ENCODE measurements at regions not wholly inside any gene's neighbourhood (a gene's known extent, or its start where the extent isn't known, plus 50 kb on each side); places are given as distances from the start of the nearest gene placed in this dataset.

DNA sequence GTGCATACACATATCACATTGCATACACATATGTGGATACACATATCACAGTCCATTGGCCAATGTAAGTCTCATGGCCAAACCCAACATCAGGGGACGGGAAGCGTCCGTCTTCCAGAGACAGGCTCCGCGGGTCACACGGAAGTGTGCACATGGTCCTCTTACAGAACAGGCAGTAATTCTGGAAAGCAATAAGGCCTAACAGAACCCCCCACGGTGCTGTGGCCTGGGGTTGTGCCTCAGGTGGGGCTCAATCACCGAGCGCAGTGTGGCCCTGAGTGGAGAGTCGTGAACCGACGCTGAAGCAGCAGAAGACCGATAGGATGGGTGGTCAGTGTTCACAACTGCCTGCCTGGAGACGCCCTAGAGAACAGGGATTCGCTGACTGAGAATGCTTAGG, 857.3 kb downstream of the GALR1 start:
- no peak overlapping the region for H3K27ac ChIP-seq
- ATAC-seq (ENCODE audit: insufficient number of reproducible peaks, low FRiP score, low read depth) (no peak), DNase-seq (ENCODE audit: low spot score) (no peak)
- H3K36me3 ChIP-seq = no peaks in the 10 kb centered on the region
- no peak overlapping the region for H3K4me3 ChIP-seq
- no peaks in the 10 kb centered on the region for H3K4me1 ChIP-seq (ENCODE audit: control insufficient read depth in 1 of 2, low read depth in 2 of 2)
- TF ChIP-seq, protein P1, sequence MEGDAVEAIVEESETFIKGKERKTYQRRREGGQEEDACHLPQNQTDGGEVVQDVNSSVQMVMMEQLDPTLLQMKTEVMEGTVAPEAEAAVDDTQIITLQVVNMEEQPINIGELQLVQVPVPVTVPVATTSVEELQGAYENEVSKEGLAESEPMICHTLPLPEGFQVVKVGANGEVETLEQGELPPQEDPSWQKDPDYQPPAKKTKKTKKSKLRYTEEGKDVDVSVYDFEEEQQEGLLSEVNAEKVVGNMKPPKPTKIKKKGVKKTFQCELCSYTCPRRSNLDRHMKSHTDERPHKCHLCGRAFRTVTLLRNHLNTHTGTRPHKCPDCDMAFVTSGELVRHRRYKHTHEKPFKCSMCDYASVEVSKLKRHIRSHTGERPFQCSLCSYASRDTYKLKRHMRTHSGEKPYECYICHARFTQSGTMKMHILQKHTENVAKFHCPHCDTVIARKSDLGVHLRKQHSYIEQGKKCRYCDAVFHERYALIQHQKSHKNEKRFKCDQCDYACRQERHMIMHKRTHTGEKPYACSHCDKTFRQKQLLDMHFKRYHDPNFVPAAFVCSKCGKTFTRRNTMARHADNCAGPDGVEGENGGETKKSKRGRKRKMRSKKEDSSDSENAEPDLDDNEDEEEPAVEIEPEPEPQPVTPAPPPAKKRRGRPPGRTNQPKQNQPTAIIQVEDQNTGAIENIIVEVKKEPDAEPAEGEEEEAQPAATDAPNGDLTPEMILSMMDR (IDR thresholded peaks at IDR 0.05) = no peak
- no peaks in the 10 kb centered on the region for H3K27me3 ChIP-seq (replicated peaks; ENCODE audit: insufficient read depth)
- H3K9me3 ChIP-seq = no peaks in the 10 kb centered on the region

DNA sequence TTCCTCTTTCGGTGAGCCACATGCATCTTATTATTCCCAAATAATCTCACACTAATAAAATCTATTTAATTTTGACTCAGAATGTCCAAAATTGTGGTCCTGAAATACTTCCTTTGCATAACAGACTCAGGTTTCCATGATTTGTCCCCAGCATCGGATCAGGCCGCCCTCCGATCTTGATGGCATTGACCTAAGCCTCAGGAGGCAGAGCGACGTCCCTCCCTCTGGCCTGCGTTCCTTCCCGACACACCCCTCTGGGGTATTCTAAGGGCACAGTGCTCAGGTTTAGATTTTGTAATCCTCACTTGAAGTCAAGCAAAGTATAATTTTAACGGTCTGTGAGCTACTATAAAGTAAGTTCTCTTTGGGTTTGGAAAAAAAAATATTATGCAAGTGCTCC, 857.7 kb downstream of the GALR1 start:
- ATAC-seq (ENCODE audit: insufficient number of reproducible peaks, low FRiP score, low read depth) = no peak
- no peaks in the 10 kb centered on the region for H3K4me1 ChIP-seq (ENCODE audit: control insufficient read depth in 1 of 2, low read depth in 2 of 2)

DNA sequence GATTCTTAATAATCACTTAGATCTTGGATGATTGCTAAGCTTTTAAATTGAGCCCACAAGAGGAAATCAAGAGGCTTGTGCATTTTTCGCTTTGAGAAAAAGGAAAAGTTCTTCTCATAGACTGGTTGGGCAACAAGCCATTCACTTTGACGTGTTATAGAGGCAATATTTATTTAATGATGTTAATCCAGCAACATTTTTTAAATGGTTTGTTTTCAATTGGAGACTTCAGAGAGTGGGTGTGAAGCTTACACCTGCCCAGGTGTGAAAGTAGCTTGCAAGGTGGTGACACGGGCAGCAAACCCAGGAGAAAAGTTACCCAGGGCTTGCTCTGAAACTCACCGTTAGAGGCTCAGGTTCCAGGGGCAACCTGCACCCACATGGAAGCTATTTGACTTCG, 858.9 kb downstream of the GALR1 start:
- no peak for DNase-seq (ENCODE audit: low spot score)
- no peaks in the 10 kb centered on the region for H3K4me1 ChIP-seq (ENCODE audit: control insufficient read depth in 1 of 2, low read depth in 2 of 2)
- TF ChIP-seq, protein P1 (IDR thresholded peaks at IDR 0.05) = no peak

More for the DNA sequence above, 857.7 kb downstream of the GALR1 start:
- Histone ChIP-seq H3K36me3 (no peaks in the 10 kb centered on the region), H3K27ac (no peak overlapping the region), H3K9me3 (no peaks in the 10 kb centered on the region), H3K27me3 (replicated peaks; ENCODE audit: insufficient read depth) (no peaks in the 10 kb centered on the region), H3K4me3 (no peak overlapping the region)
- DNase-seq (ENCODE audit: low spot score) = no peak
- TF ChIP-seq, protein P1 (IDR thresholded peaks at IDR 0.05) = no peak

DNA sequence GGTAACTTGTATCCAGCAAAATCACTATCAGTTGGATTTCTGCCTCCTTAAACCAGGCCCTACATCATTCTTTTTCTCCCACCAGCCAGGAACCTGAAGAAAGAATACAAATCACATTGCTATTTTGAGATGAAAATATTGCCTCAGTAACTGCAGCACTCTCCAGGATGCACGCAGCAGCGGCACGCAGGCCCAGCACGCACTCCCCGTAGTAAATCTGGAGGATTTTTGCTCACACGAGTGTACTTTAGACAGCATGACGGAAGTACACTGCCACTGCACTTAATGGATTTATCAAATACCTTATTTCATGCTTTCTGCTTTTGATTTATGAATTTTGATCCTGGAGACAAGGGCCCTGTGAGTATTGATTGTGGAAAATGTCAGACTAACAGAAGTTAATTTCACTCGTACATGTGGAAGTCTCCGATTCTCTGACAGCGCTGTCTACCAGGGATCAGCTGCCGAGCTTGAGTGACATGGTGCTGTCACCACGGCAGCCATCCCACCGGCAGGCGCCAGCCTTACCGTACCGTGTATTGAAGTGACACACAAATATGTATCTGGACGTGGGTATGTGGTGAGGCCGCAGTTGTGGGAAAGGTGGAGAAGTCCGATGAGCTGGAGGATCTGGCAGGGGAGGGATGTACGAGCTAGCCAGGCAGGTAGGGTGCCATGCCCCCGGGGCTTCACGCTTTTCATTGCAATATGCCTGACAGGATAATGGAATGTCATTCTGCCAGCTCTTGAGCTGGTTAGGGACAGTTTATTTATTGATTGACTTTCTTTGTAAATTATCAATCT, 863.7 kb downstream of the GALR1 start:
- no peaks in the 10 kb centered on the region for H3K4me1 ChIP-seq (ENCODE audit: control insufficient read depth in 1 of 2, low read depth in 2 of 2)
- H3K27ac ChIP-seq = no peak overlapping the region
- DNase-seq (ENCODE audit: low spot score) (no peak), ATAC-seq (ENCODE audit: insufficient number of reproducible peaks, low FRiP score, low read depth) (no peak)
- no peaks in the 10 kb centered on the region for H3K36me3 ChIP-seq
- no peaks in the 10 kb centered on the region for H3K9me3 ChIP-seq
- no peaks in the 10 kb centered on the region for H3K27me3 ChIP-seq (replicated peaks; ENCODE audit: insufficient read depth)
- H3K4me3 ChIP-seq = no peak overlapping the region
- TF ChIP-seq, protein P1 (IDR thresholded peaks at IDR 0.05) = no peak

More for the DNA sequence above, 858.9 kb downstream of the GALR1 start:
- no peak overlapping the region for H3K4me3 ChIP-seq
- ATAC-seq (ENCODE audit: insufficient number of reproducible peaks, low FRiP score, low read depth) = no peak
- H3K36me3 ChIP-seq = no peaks in the 10 kb centered on the region
- H3K9me3 ChIP-seq = no peaks in the 10 kb centered on the region
- H3K27me3 ChIP-seq (replicated peaks; ENCODE audit: insufficient read depth) = no peaks in the 10 kb centered on the region
- no peak overlapping the region for H3K27ac ChIP-seq

DNA sequence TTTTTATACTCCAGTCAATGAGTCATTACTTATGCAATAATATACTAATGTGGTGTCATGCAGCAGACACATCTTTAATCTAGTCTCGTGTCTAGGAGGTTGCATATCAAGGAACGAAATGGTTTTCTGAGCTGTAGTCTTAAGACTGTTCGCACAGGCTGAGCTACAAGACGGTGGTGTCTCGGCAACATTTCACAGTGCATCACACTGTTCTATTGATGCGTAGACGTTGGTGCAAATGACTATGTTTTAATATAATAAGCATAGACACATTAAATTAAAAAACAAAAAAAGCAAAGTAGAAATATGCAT, 864.2 kb downstream of the GALR1 start:
- Histone ChIP-seq H3K27ac (no peak overlapping the region), H3K4me3 (no peak overlapping the region), H3K27me3 (replicated peaks; ENCODE audit: insufficient read depth) (no peaks in the 10 kb centered on the region), H3K4me1 (ENCODE audit: control insufficient read depth in 1 of 2, low read depth in 2 of 2) (no peaks in the 10 kb centered on the region), H3K36me3 (no peaks in the 10 kb centered on the region), H3K9me3 (no peaks in the 10 kb centered on the region)
- TF ChIP-seq, protein P1 (IDR thresholded peaks at IDR 0.05) = no peak
- DNase-seq (ENCODE audit: low spot score) (no peak), ATAC-seq (ENCODE audit: insufficient number of reproducible peaks, low FRiP score, low read depth) (no peak)
